WTC11 (cell line): ENCODE measurements at regions not wholly inside any gene's neighbourhood (a gene's known extent, or its start where the extent isn't known, plus 50 kb on each side); places are given as distances from the start of the nearest gene placed in this dataset.

ENCODE experiments used
- ATAC-seq: fragments of 200-7000 bp; cut with Tn5 transposase; 2 replicates; pipeline ENCODE4 v1.10.0; 2021; ENCODE audit warnings: mild to moderate bottlenecking, moderate library complexity
- CTCF ChIA-PET: fragments of 300-600 bp; sonication (Branson Sonifier 250); formaldehyde crosslinking; loops from one replicate; lab custom pipeline; 2021; ENCODE audit warnings: antibody characterized with exemption; lab: Charles Lee
- POLR2A ChIA-PET: fragments of 350-600 bp; sonication (Branson Sonifier 250); formaldehyde crosslinking; loops from one replicate; lab custom pipeline; 2021; ENCODE audit warnings: antibody characterized with exemption; lab: Charles Lee
- DNase-seq: peaks from one replicate; pipeline ENCODE4 v3.0.0; 2021; ENCODE audit warnings: low spot score
- H3K27ac Mint-ChIP-seq: 2 replicates; pipeline ENCODE4 v1.8.0; 2021; ENCODE audit warnings: mixed read lengths
- H3K27me3 Mint-ChIP-seq: 2 replicates; pipeline ENCODE4 v1.8.0; 2021; ENCODE audit warnings: low read depth, mild to moderate bottlenecking, moderate library complexity, mixed read lengths
- H3K36me3 Mint-ChIP-seq: 2 replicates; pipeline ENCODE4 v1.8.0; 2021; ENCODE audit warnings: mixed read lengths
- H3K4me1 Mint-ChIP-seq: 2 replicates; pipeline ENCODE4 v1.8.0; 2022; ENCODE audit warnings: mixed read lengths
- H3K4me3 Mint-ChIP-seq: 2 replicates; pipeline ENCODE4 v1.8.0; 2021; ENCODE audit warnings: mild to moderate bottlenecking, moderate library complexity, mixed read lengths
- H3K9me3 Mint-ChIP-seq: 2 replicates; pipeline ENCODE4 v1.8.0; 2021; ENCODE audit warnings: mixed read lengths
- E2F1 ChIP-seq: sonication (generic); formaldehyde crosslinking; IDR thresholded peaks from 2 replicates; pipeline ENCODE4 v1.8.0; 2022; ENCODE audit warnings: mild to moderate bottlenecking, missing genetic modification reagents
- ELF4 ChIP-seq: sonication (generic); formaldehyde crosslinking; IDR thresholded peaks from 2 replicates; pipeline ENCODE4 v1.8.1; 2022; ENCODE audit warnings: low read depth, mild to moderate bottlenecking, moderate library complexity, missing genetic modification reagents
- GABPB1 ChIP-seq: sonication (generic); formaldehyde crosslinking; IDR thresholded peaks from 2 replicates; pipeline ENCODE4 v1.8.1; 2023; ENCODE audit warnings: mild to moderate bottlenecking, missing genetic modification reagents
- IRF2 ChIP-seq: sonication (generic); formaldehyde crosslinking; IDR thresholded peaks from 2 replicates; pipeline ENCODE4 v1.8.0; 2022; ENCODE audit warnings: low read depth, missing genetic modification reagents, borderline replicate concordance
- JAZF1 ChIP-seq: fragments of 250-450 bp; sonication (Bioruptor Pico); IDR thresholded peaks from 2 replicates; pipeline ENCODE4 v1.9.0; 2021; ENCODE audit warnings: moderate library complexity, mild to moderate bottlenecking, inconsistent platforms
- MXD4 ChIP-seq: fragments of 250-450 bp; sonication (Bioruptor Pico); IDR thresholded peaks from 2 replicates; pipeline ENCODE4 v1.8.0; 2021; ENCODE audit warnings: mild to moderate bottlenecking, moderate library complexity, borderline replicate concordance
- NFE2L1 ChIP-seq: sonication (generic); formaldehyde crosslinking; IDR thresholded peaks from 2 replicates; pipeline ENCODE4 v1.8.1; 2023; ENCODE audit warnings: missing genetic modification reagents
- SMAD4 ChIP-seq: sonication (generic); formaldehyde crosslinking; IDR thresholded peaks from 2 replicates; pipeline ENCODE4 v1.8.0; 2022; ENCODE audit warnings: mild to moderate bottlenecking, missing genetic modification reagents
- SOX15 ChIP-seq: fragments of 250-450 bp; sonication (Bioruptor Pico); IDR thresholded peaks from 2 replicates; pipeline ENCODE4 v1.9.0; 2021; ENCODE audit warnings: mild to moderate bottlenecking
- ZBTB21 ChIP-seq: sonication (generic); formaldehyde crosslinking; IDR thresholded peaks from 2 replicates; pipeline ENCODE4 v1.8.1; 2023; ENCODE audit warnings: mild to moderate bottlenecking, missing genetic modification reagents, borderline replicate concordance
- ZNF219 ChIP-seq: sonication (generic); formaldehyde crosslinking; IDR thresholded peaks from 2 replicates; pipeline ENCODE4 v1.8.0; 2023; ENCODE audit warnings: missing genetic modification reagents, mild to moderate bottlenecking, borderline replicate concordance
- ZNF263 ChIP-seq: sonication (generic); formaldehyde crosslinking; IDR thresholded peaks from 2 replicates; pipeline ENCODE4 v1.8.1; 2022; ENCODE audit warnings: low read depth, mild to moderate bottlenecking, moderate library complexity, missing genetic modification reagents
- ZNF396 ChIP-seq: fragments of 250-450 bp; sonication (Bioruptor Pico); IDR thresholded peaks from 2 replicates; pipeline ENCODE4 v1.8.0; 2021; ENCODE audit warnings: mild to moderate bottlenecking, moderate library complexity, borderline replicate concordance
- TF ChIP-seq, protein P1 (sequence below): fragments of 250-450 bp; sonication (Bioruptor Pico); conservative IDR thresholded peaks from 2 replicates; pipeline ENCODE4 v1.9.0; 2021; ENCODE audit warnings: mild to moderate bottlenecking
- TF ChIP-seq, protein P2 (sequence below): fragments of 250-450 bp; sonication (Bioruptor Pico); IDR thresholded peaks from 2 replicates; pipeline ENCODE4 v1.9.0; 2021; ENCODE audit warnings: mild to moderate bottlenecking, borderline replicate concordance

- TF ChIP-seq MXD4 (CRISPR knock-in tag) (no peak), ELF4 (CRISPR knock-in tag) (no peak)
Observed at GRCh38 chr15:53107855-53108254, 317.7 kb upstream of the ONECUT1 start (continued).

DNA sequence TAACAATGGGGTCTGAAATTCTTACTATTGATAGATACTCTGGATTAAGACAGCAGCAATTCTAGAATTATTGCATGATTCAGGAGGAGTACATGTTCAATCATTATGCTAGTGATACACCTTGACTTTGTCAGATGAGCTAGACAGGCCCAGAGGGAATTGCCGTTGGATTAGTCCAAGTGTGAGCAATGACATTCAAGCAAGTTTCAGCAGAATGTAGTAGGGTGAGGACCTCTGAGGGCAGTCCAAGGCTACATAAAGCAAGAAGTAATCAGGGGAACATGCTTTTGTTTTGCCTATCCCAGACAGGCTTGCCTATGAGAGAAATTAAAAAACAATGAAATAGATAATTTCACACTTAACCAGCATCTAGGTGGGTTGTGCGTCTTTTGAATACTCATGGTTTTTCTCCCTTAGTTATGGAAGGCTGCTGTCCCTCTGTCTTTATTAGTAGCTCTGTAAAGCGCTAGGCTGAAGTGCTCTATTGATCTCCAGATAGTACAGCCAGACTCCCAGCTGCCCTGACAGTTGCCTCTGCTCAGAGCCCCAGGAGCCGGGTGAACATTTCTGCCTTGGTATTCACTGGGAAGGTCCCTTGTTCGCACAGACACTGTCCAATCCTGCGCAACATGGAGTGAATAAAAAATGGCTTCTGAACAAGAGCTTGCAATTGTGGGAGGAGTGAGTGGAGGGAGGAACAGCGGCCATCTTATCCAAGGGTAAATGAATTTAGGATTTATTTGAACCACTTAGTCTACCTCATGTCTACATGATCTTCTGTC is 316.6 kb upstream of the ONECUT1 start:
- H3K4me1 Mint-ChIP-seq = peaks cover 32% of the 10 kb centered on the region

GRCh38 chr15:53102483-53102882 is 312.3 kb upstream of the ONECUT1 start:
- ATAC-seq = no peak
- POLR2A ChIA-PET = no interaction called here
- CTCF ChIA-PET = no interaction called here
- Mint-ChIP-seq H3K27ac (no peak overlapping the region), H3K4me3 (no peak overlapping the region), H3K36me3 (no peaks in the 10 kb centered on the region), H3K9me3 (peaks cover 5% of the 10 kb centered on the region), H3K4me1 (no peaks in the 10 kb centered on the region), H3K27me3 (no peaks in the 10 kb centered on the region)
- TF ChIP-seq, protein P1, sequence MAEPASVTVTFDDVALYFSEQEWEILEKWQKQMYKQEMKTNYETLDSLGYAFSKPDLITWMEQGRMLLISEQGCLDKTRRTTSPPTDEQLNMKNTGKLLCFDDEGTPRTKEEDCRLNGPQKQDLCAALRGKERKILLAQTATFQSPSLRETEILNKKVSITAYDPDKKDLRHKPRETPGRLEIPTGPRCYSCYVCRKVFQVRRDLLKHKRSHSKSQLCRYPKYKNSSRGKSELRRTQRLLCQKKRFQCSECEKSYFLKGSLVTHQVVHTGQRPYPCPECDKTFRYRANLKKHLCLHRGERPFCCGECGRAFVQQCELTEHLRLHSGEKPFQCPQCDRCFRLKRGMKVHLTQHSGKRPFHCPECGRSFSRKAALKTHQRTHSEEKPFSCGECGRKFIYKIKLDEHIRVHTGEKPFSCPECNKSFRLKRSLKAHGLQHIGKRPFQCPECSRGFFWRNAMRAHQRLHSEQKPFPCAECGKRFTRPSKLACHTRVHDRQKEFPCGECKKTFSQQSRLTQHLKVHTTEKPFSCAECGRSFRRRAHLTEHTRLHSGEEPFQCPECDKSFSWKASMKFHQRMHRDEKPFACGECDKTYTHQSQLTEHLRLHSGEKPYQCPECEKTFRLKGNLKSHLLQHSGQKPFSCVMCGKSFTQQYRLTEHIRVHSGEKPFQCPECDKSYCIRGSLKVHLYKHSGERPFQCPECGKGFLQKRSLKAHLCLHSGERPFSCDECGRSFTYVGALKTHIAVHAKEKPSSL = no peak
- no peak for DNase-seq

More for the DNA sequence above, 316.6 kb upstream of the ONECUT1 start:
- no peak for ATAC-seq
- Mint-ChIP-seq H3K36me3 (no peaks in the 10 kb centered on the region), H3K27me3 (no peaks in the 10 kb centered on the region; the same call in 1 of the 2 replicates), H3K4me3 (no peak overlapping the region), H3K27ac (no peak overlapping the region), H3K9me3 (no peaks in the 10 kb centered on the region)
- DNase-seq = no peak
- ChIA-PET POLR2A (no interaction called here), CTCF (interaction anchor here (0.5 kb wide), 1 partner anchor 42 kb away, joined by 3 read pairs; no protein-coding TSS in a partner anchor)
- no peak for TF ChIP-seq SOX15 (CRISPR knock-in tag)

- no peaks in the 10 kb centered on the region for H3K27me3 Mint-ChIP-seq
- peaks cover 23% of the 10 kb centered on the region for H3K4me1 Mint-ChIP-seq
- TF ChIP-seq GABPB1 (CRISPR knock-in tag) (no peak), ZNF219 (CRISPR knock-in tag) (no peak), JAZF1 (CRISPR knock-in tag) (no peak), MXD4 (CRISPR knock-in tag) (no peak), IRF2 (CRISPR knock-in tag) (no peak), SMAD4 (no peak), NFE2L1 (no peak), E2F1 (CRISPR knock-in tag) (no peak), ZNF263 (no peak), ZNF396 (CRISPR knock-in tag) (no peak), ZBTB21 (CRISPR knock-in tag) (no peak)
- TF ChIP-seq, protein P2, sequence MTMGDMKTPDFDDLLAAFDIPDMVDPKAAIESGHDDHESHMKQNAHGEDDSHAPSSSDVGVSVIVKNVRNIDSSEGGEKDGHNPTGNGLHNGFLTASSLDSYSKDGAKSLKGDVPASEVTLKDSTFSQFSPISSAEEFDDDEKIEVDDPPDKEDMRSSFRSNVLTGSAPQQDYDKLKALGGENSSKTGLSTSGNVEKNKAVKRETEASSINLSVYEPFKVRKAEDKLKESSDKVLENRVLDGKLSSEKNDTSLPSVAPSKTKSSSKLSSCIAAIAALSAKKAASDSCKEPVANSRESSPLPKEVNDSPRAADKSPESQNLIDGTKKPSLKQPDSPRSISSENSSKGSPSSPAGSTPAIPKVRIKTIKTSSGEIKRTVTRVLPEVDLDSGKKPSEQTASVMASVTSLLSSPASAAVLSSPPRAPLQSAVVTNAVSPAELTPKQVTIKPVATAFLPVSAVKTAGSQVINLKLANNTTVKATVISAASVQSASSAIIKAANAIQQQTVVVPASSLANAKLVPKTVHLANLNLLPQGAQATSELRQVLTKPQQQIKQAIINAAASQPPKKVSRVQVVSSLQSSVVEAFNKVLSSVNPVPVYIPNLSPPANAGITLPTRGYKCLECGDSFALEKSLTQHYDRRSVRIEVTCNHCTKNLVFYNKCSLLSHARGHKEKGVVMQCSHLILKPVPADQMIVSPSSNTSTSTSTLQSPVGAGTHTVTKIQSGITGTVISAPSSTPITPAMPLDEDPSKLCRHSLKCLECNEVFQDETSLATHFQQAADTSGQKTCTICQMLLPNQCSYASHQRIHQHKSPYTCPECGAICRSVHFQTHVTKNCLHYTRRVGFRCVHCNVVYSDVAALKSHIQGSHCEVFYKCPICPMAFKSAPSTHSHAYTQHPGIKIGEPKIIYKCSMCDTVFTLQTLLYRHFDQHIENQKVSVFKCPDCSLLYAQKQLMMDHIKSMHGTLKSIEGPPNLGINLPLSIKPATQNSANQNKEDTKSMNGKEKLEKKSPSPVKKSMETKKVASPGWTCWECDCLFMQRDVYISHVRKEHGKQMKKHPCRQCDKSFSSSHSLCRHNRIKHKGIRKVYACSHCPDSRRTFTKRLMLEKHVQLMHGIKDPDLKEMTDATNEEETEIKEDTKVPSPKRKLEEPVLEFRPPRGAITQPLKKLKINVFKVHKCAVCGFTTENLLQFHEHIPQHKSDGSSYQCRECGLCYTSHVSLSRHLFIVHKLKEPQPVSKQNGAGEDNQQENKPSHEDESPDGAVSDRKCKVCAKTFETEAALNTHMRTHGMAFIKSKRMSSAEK (CRISPR knock-in tag) = no peak
- H3K4me3 Mint-ChIP-seq = no peak overlapping the region
- ChIA-PET POLR2A (no interaction called here), CTCF (interaction anchor here (0.8 to 1.4 kb wide), 4 partner anchors 113 to 290 kb away, joined by 3 to 4 read pairs (median 3); partner anchors contain the start of gene ONECUT1)
- DNase-seq (no peak), ATAC-seq (peak; percentile 66)
- H3K36me3 Mint-ChIP-seq = no peaks in the 10 kb centered on the region
- no peaks in the 10 kb centered on the region for H3K9me3 Mint-ChIP-seq
- no peak overlapping the region for H3K27ac Mint-ChIP-seq
Observed at GRCh38 chr15:53080484-53080883, 290.3 kb upstream of the ONECUT1 start.
